MCF 10A (cell line): ENCODE measurements at regions not wholly inside any gene's neighbourhood (a gene's known extent, or its start where the extent isn't known, plus 50 kb on each side); places are given as distances from the start of the nearest gene placed in this dataset.
A peak's percentile ranks its signal among the peaks of the same experiment; 100 is the strongest.

Source experiments
- BruUV-seq: library from RNA; stranded (reverse); fragments of 400-500 nt; replicated peaks from 2 replicates; lab custom pipeline; 2021; lab: Mats Ljungman, UMichigan
- CTCF ChIA-PET: fragments of 300-600 bp; sonication (Branson Sonifier 250); formaldehyde crosslinking; extraction: SDS; loops from one replicate; lab custom pipeline; 2021; ENCODE audit warnings: antibody characterized with exemption, inconsistent platforms; lab: Yijun Ruan, JAX
- POLR2A ChIA-PET: fragments of 300-600, 350-650 bp; sonication (Branson Sonifier 250); formaldehyde crosslinking; extraction: SDS; loops from one replicate; lab custom pipeline; 2020; ENCODE audit warnings: antibody characterized with exemption, inconsistent platforms; lab: Yijun Ruan, JAX
- DNase-seq: peaks from one replicate; pipeline ENCODE4 v3.0.0-alpha.2; 2018; ENCODE audit not compliant: unreplicated experiment
- H3K27ac Mint-ChIP-seq: one replicate; pipeline ENCODE4 v1.8.0; 2022; ENCODE audit warnings: mild to moderate bottlenecking, low read depth, mixed read lengths; ENCODE audit not compliant: unreplicated experiment
- H3K27me3 Mint-ChIP-seq: one replicate; pipeline ENCODE4 v1.8.0; 2022; ENCODE audit warnings: mixed read lengths; ENCODE audit not compliant: insufficient read depth, unreplicated experiment
- H3K36me3 Mint-ChIP-seq: one replicate; pipeline ENCODE4 v1.8.0; 2022; ENCODE audit warnings: mild to moderate bottlenecking, moderate library complexity, mixed read lengths; ENCODE audit not compliant: insufficient read depth, unreplicated experiment
- H3K4me1 Mint-ChIP-seq: one replicate; pipeline ENCODE4 v1.8.0; 2022; ENCODE audit warnings: mixed read lengths; ENCODE audit not compliant: insufficient read depth, unreplicated experiment
- H3K4me3 Mint-ChIP-seq: one replicate; pipeline ENCODE4 v1.8.0; 2022; ENCODE audit warnings: mild to moderate bottlenecking, moderate library complexity, mixed read lengths; ENCODE audit not compliant: unreplicated experiment
- H3K9me3 Mint-ChIP-seq: one replicate; pipeline ENCODE4 v1.8.0; 2022; ENCODE audit warnings: mixed read lengths; ENCODE audit not compliant: unreplicated experiment
- CTCF ChIP-seq: fragments of 200-600 bp; IDR thresholded peaks from one replicate; pipeline ENCODE4 v1.8.0; 2022; ENCODE audit warnings: antibody characterized with exemption, mild to moderate bottlenecking; ENCODE audit not compliant: unreplicated experiment
- intact Hi-C: fragments of 100-400 bp; cut with micrococcal nuclease; formaldehyde crosslinking; loops from 2 replicates; pipeline ENCODE4 v1.14.1; 2022

GRCh38 chr13:43996221-43996620 lies 116.5 kb downstream of the LACC1 start:
- intact Hi-C loops: no loop called here
- no TSS peak for BruUV-seq

GRCh38 chr13:44003481-44003880 lies 123.8 kb downstream of the LACC1 start:
- no peak for TF ChIP-seq CTCF
- Mint-ChIP-seq H3K27ac (no peak overlapping the region), H3K27me3 (no peaks in the 10 kb centered on the region), H3K4me3 (no peak overlapping the region), H3K9me3 (no peaks in the 10 kb centered on the region), H3K36me3 (no peaks in the 10 kb centered on the region), H3K4me1 (peaks cover 5% of the 10 kb centered on the region)
- CTCF ChIA-PET: no interaction called here
- intact Hi-C loops: no loop called here
- no peak for DNase-seq
- POLR2A ChIA-PET: no interaction called here
- BruUV-seq: no TSS peak

More at GRCh38 chr13:43996221-43996620, 116.5 kb downstream of the LACC1 start:
- no peaks in the 10 kb centered on the region for H3K27me3 Mint-ChIP-seq
- H3K4me1 Mint-ChIP-seq: no peaks in the 10 kb centered on the region
- DNase-seq: no peak
- TF ChIP-seq CTCF: no peak
- no peak overlapping the region for H3K4me3 Mint-ChIP-seq
- POLR2A ChIA-PET: interaction anchor here (0.7 to 1.2 kb wide), 2 partner anchors 10 to 110 kb away, joined by 3 read pairs; no protein-coding TSS in a partner anchor
- H3K36me3 Mint-ChIP-seq: no peaks in the 10 kb centered on the region
- H3K27ac Mint-ChIP-seq: no peak overlapping the region
- CTCF ChIA-PET: interaction anchor here (0.9 to 2.0 kb wide), 2 partner anchors 15 to 88 kb away, joined by 3 to 6 read pairs; no protein-coding TSS in a partner anchor
- no peaks in the 10 kb centered on the region for H3K9me3 Mint-ChIP-seq

- intact Hi-C loops: no loop called here
- peaks cover 5% of the 10 kb centered on the region for H3K4me1 Mint-ChIP-seq
- no peaks in the 10 kb centered on the region for H3K9me3 Mint-ChIP-seq
- no TSS peak for BruUV-seq
- no peak overlapping the region for H3K27ac Mint-ChIP-seq
- H3K27me3 Mint-ChIP-seq: no peaks in the 10 kb centered on the region
- TF ChIP-seq CTCF: no peak
- POLR2A ChIA-PET: no interaction called here
- CTCF ChIA-PET: no interaction called here
- H3K36me3 Mint-ChIP-seq: no peaks in the 10 kb centered on the region
- no peak overlapping the region for H3K4me3 Mint-ChIP-seq
- peak; percentile 58 for DNase-seq
Observed at GRCh38 chr13:44004878-44005277, 125.2 kb downstream of the LACC1 start.

GRCh38 chr13:44007451-44007850 lies 127.7 kb downstream of the LACC1 start:
- TF ChIP-seq CTCF: no peak
- Mint-ChIP-seq H3K4me3 (no peak overlapping the region), H3K9me3 (no peaks in the 10 kb centered on the region), H3K36me3 (no peaks in the 10 kb centered on the region), H3K4me1 (peaks cover 5% of the 10 kb centered on the region), H3K27ac (no peak overlapping the region), H3K27me3 (no peaks in the 10 kb centered on the region)
- BruUV-seq: no TSS peak
- DNase-seq: no peak
- intact Hi-C loops: no loop called here
- POLR2A ChIA-PET: interaction anchor here (0.6 kb wide), 1 partner anchor 429 kb away, joined by 4 read pairs; no protein-coding TSS in a partner anchor
- CTCF ChIA-PET: no interaction called here
